OCI-LY3 (cell line): ENCODE measurements at regions not wholly inside any gene's neighbourhood (a gene's known extent, or its start where the extent isn't known, plus 50 kb on each side); places are given as distances from the start of the nearest gene placed in this dataset.

Experiments used
- EZH2phosphoT487 ChIP-seq: fragments of 200-600 bp; shearing (Covaris generic); IDR thresholded peaks from 2 replicates; pipeline ENCODE4 v1.6.1; 2018; ENCODE audit warnings: antibody characterized with exemption, mixed run types, low read depth
- TF ChIP-seq, protein P1 (sequence below): fragments of 200-600, 300-600 bp; sonication (generic); IDR thresholded peaks from 2 replicates; pipeline ENCODE4 v1.5.1; 2014; ENCODE audit warnings: antibody characterized with exemption, low read length, low read depth

- TF ChIP-seq, protein P1, sequence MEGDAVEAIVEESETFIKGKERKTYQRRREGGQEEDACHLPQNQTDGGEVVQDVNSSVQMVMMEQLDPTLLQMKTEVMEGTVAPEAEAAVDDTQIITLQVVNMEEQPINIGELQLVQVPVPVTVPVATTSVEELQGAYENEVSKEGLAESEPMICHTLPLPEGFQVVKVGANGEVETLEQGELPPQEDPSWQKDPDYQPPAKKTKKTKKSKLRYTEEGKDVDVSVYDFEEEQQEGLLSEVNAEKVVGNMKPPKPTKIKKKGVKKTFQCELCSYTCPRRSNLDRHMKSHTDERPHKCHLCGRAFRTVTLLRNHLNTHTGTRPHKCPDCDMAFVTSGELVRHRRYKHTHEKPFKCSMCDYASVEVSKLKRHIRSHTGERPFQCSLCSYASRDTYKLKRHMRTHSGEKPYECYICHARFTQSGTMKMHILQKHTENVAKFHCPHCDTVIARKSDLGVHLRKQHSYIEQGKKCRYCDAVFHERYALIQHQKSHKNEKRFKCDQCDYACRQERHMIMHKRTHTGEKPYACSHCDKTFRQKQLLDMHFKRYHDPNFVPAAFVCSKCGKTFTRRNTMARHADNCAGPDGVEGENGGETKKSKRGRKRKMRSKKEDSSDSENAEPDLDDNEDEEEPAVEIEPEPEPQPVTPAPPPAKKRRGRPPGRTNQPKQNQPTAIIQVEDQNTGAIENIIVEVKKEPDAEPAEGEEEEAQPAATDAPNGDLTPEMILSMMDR = no peak
- no peak for TF ChIP-seq EZH2phosphoT487
These were observed 145.4 kb downstream of the GADD45G start for GRCh38 chr9:89750117-89750791.
